GM21390 (cell line): ENCODE measurements at regions not wholly inside any gene's neighbourhood (a gene's known extent, or its start where the extent isn't known, plus 50 kb on each side); places are given as distances from the start of the nearest gene placed in this dataset.

Experiments
- ATAC-seq: cut with Tn5 transposase; IDR thresholded peaks from one replicate; pipeline ENCODE4 v1.9.1; 2021; ENCODE audit not compliant: unreplicated experiment

GRCh38 chr9:107696302-107696701, 206.7 kb upstream of the KLF4 start:
- no peak for ATAC-seq

DNA sequence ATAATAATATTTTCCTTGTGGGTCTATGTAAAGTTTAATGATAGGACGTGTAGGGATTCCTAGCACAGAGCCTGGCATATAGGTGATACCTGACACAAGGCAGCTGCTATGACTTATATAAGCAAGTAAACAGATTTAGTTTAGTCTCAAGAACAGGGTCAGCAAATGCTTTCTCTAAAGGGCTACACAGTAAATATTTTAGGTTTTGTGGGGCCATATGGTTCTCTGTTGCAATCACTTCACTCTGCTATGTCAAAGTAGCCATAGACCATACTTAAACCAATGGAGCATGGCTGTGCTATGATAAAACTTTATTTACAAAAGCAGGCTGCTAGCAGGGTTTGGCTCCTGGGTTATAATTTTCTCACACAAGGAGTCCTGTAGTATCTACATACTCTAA, 204.8 kb upstream of the KLF4 start:
- no peak for ATAC-seq

GRCh38 chr9:107693625-107694326, 204.2 kb upstream of the KLF4 start:
- ATAC-seq: no peak

- no peak for ATAC-seq
These were observed 202.1 kb upstream of the KLF4 start for GRCh38 chr9:107691664-107692063.

- no peak for ATAC-seq
These were observed 200.5 kb upstream of the KLF4 start for GRCh38 chr9:107690021-107690420.

- no peak for ATAC-seq
These were observed 199.2 kb upstream of the KLF4 start for GRCh38 chr9:107688728-107689127.

- no peak for ATAC-seq
These were observed 196.3 kb upstream of the KLF4 start for GRCh38 chr9:107685901-107686300.

DNA sequence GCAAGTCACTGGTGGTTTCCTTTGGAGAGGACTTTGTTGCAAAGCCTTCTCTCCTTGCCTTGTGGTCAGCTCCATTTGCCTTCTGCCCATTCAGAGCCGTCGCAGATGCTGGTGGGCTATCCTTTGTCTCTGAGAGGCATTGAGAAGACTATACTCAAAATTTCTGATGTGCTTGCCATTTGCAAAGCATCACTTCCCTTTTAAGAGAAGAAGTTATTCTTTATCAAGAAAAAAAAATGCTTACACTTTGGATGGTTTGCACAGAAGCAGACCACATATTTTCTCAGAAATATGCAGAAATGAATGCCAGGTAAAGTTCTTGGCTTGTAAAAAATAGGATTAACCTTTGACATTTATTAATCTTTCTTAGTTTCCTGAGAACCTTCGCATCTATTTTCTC, 195.8 kb upstream of the KLF4 start:
- no peak for ATAC-seq

- ATAC-seq: no peak
These were observed 194.7 kb upstream of the KLF4 start for GRCh38 chr9:107684224-107684623.

GRCh38 chr9:107683566-107683965, 194.0 kb upstream of the KLF4 start:
- no peak for ATAC-seq

- no peak for ATAC-seq
These were observed 192.4 kb upstream of the KLF4 start for GRCh38 chr9:107681988-107682387.

DNA sequence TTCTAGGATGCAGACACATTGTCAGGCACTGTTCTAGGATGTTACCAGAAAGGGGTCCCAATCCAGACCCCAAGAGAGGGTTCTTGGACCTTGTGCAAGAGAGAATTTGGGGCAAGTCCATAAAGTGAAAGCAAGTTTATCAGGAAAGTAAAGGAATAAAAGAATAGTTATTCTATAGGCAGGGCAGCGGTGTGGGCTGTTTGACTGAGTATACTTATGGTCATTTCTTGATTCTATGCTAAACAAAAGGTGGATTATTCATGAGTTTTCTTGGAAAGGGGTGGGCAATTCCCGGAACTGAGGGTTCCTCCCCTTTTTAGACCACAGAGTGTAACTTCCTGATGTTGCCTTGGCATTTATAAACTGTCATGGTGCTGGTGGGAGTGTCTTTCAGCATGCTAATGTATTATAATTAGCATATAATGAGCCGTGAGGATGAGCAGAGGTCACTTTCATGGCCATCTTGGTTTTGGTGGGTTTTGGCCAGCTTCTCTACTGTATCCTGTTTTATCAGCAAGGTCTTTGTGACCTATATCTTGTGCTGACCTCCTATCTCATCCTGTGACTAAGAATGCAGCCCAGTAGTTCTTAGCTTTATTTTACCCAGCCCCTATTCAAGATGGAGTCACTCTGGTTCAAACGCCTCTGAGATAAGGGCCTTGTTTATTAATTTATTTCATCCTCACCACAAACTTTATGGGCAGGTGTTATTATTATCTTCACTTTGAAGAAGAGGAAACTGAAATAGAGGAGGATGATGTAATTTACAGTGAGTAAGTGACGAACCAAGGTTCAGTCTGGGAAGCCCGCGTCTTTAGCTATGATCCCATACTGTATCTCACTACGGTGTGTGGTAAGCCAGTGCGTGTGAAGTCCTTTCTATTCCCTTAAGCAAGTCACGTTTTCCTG, 186.0 kb upstream of the KLF4 start:
- ATAC-seq: no peak

- no peak for ATAC-seq
These were observed 185.2 kb upstream of the KLF4 start for GRCh38 chr9:107674721-107675277.

DNA sequence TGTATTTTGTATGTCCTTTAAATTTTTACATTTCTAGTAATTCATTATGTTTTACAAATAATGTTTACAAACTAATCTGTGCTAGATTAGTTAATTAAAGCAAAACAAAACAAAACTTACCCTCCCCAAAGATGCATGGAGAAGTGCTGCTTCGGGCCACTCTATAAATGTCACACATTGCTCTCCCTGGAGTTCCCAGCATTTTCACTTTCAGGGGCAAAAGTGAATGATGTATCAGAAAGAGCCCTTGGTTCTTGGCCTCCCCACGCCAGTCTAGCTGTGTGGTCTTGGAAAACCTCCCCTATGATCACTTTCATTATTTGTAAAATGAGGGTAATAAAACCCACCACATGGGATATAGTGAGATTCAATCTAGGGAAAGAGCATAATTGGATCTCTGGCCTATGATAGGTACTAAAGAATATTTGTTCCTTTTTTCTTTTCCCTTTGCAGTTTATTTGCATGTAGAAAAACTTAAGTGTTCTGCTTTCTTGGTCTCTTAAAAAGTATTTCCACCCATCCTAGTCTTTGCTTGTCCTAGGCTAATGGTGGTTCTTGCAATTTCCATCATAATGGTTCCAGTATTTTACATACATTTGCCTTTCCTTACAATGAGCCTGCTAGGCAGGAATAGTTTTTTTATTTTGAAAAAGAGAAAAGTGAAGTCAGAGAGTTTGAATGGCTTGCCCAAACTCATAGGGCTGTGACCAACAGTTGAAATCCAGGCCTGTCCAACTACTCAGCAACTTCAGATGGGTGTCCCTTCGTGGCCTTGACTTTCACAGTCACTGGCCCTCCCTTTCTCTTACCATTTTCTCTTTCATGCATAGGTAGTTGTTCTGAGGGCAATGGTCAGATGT, 184.5 kb upstream of the KLF4 start:
- no peak for ATAC-seq

- ATAC-seq: no peak
These were observed 182.0 kb upstream of the KLF4 start for GRCh38 chr9:107671588-107671987.

- no peak for ATAC-seq
These were observed 179.9 kb upstream of the KLF4 start for GRCh38 chr9:107669422-107669821.

GRCh38 chr9:107667231-107668070, 177.9 kb upstream of the KLF4 start:
- ATAC-seq: no peak

DNA sequence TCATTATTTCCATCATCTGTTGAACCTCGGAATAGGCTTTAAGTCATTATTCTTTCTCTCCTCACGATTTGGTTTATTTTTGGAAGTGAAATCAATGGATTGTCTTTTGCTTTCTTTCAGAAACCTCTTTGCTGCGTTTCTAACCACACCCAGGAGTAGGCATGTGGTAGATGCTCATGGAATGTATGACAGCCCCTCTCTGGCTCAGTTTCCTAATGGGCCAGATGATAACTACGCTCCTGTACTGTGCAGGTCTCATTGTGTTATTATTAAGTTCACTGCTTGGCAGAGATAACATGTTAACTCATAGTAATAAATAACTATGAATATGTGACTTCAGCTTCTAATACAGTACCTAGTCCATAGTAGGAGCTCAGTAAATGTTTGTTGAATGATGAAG, 175.5 kb upstream of the KLF4 start:
- no peak for ATAC-seq

GRCh38 chr9:107660976-107661375, 171.4 kb upstream of the KLF4 start:
- no peak for ATAC-seq

DNA sequence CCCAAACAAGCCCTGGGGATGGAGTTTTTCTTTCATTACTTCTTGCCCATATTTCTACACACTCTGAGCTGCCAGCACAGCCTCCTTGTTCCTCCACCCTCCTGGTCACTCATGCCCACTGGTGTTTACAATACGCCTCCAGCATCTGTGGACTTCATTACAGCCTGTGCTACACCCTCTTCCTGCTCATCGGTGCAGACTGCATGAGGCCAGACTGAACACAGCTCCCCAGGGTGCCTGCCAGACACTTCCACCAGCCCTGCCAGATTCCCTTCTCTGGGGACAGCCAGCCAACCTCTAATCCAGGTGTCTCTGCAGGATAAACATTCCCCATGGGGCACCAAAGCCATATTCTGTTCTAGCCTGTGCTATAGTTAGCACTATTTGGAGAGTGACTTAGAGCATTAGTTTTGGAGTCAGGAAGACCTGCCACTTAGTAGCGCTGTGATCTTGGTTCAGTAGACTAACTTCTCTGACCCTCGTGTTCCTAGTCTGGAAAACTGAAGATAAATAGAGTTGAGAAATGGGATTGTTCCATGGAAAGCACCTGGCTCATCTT, 163.8 kb upstream of the KLF4 start:
- ATAC-seq: no peak
